DMS53 treated with DMSO at 0.1 percent for 48 hours (cell line): ENCODE measurements at regions not wholly inside any gene's neighbourhood (a gene's known extent, or its start where the extent isn't known, plus 50 kb on each side); places are given as distances from the start of the nearest gene placed in this dataset.

Source experiments
- DNase-seq: peaks from one replicate; lab custom pipeline; 2025; ENCODE audit not compliant: unreplicated experiment; lab: John Stamatoyannopoulos, UW

DNA sequence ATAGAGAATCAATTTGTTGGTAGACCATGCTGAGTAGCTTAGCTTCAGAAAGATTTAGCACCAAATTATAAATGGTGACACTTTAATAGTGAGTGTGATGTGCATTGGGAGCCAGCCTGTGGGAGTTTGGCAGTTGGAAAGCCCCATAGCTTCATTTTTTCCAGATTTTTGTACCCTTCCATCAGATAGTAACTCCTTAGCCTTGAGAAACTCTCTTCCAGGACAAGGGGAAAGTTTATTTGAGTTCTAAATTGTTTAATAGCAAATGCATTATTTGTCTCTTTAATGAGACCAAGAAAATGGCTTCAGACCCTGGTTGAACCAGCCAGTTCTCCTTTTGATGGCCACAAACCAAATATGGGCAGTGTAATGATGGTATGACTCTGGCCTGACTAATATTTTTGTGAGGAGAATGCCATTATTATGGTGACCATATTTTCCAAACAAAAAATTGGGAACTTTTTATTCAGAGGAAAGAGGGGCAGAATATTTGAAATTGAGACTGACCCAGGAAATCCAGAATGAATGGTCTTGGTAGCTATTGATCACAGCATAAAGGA lies 49.8 kb downstream of the PLCE1 start:
- DNase-seq, result no peak

DNA sequence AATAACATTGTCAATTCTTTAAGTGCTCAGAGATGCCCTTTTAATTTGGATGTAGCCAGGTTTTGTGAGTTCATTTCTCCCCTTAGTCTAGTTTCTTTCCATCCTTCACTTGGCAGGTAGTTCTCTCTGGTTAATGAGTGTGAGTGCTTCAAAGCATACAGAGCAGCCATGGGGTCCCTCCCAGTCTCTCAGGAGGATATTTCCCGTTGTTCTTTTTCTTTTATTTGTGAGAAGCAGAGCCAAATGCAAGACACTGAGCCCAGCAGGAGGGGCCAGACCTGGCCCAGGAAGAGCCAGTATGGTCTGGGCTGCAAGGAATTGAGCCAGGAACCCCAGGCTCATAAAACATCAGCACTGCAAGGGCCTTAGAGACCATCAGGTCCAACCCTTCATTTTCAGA lies 52.4 kb downstream of the PLCE1 start:
- DNase-seq, result no peak

DNA sequence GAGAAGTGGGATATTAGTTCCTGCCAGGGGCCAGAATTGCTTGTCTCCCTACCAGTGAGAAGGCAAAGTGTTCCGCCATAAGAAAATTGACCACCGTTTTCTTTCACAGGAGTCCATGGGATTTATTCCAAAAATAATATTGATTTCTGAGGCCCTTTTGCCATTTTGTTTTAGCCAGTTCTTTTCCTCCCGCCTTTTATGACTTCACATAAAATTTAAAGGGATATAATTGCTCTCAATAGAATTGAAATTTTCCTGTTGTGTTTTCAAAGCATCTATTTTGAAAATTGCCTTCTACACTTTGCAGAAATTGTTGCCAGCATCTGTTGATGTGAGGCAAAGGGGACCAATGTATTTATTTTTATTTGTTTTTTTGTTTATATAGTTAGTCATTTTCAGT lies 53.6 kb downstream of the PLCE1 start:
- no peak for DNase-seq

DNA sequence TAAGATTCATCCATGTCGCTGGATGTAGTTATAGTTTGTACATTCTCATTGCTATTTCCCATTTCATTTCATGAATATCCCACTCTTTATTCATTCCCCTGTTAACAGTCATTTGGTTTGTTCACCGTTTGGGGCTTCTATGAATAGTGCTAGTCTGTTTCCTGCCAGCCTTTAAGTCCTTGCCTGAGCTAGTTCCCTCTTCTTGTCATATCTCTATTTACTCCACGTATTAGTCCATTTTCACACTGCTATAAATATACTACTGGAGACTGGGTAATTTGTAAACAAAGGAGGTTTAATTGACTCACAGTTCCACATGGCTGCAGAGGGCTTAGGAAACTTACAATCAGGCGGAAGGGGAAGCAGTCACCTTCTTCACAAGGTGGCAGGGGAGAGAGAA lies 56.2 kb downstream of the PLCE1 start:
- no peak for DNase-seq

DNA sequence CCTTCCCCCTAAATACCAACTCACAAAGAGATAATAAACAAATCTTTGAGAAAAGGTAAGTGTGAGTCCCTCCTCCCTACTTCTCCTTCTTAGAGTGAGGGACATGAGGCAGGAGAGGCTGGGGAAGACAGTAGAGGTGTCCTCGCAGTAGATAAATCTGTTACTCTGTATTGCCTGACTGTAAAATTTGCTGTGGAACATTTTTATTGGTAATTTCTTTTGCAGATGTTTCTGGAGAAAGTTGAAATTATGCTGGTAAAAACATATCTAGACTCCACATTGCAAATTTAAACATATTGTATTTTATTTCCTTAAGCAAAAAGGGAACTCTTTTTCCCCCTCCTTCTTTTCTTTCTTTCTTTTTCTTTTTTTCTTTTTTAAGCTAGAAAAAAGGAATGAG lies 58.5 kb downstream of the PLCE1 start:
- no peak for DNase-seq

DNA sequence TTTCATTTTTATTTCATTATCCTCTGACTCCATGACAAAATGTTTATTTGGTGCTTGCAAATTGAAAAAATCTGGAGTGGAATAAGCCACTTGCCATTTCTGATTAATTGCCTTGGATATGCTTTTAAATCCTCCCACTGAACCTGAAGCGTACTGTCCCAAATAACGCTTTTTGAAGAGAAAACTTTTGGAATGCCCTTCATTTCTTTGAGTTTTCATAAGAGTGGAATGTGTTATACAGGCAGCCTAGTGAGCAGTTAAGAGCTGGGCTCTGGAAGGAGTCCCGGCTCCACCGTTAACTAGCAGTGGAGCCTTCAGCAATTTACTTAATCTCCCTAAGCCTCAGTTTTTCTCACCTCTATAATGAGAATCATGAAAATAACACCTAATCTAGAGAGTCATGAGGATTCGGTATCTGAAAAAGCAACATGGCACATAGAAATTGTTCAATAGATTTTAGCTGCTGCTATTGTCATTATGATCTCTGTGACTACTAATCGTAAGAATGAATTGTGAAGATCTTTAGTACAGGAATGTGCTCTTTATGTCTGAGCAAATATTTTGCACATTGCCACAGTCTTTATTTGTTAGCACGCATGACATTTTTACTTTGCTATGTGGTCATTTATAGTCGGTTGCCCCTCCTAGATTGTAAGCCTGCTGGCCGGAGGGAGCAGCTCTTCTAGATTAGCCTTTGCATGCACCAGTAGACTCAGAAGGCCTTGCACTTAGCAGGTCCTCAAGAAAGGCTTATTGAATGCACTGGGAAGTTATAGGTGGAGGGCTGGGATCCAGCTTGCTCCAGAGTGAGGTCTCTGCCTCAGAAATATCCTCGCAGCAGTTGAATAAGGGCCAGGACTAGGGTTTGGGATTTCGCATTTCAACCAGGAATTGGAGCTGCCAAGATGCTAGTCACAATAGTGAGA lies 59.4 kb downstream of the PLCE1 start:
- no peak for DNase-seq

DNA sequence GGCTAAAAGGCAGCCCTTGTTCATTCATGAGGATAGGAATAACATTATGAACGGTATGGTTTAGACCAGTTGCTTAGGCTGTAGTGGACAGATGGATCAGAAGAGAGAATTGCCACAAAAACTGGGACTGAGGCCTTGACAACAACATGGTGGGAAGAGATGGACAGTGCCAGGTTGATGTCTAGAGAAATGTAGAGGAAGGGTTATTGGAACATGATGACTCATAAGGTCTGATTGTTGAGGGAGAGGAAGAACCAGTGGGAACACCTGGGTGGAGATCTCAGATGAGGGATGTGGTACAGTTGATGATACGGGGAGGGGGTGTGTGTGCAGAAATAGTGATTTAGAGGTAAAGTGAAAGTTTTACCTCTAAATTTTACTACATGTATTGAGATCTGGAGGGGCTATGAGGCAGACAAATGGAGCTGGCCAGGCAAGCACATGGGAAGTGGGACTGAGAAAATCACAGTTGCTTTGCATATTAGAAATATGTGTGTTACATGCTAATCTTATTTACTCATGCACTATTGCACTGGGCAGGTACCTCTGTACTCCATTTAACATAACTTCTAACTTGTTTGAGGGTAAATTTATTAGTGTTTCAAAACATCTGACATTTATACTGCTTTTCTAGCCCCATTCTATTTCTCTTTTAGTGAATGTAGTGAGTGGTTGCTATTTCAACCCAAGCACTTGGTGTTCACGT lies 65.6 kb downstream of the PLCE1 start:
- DNase-seq, result no peak

DNA sequence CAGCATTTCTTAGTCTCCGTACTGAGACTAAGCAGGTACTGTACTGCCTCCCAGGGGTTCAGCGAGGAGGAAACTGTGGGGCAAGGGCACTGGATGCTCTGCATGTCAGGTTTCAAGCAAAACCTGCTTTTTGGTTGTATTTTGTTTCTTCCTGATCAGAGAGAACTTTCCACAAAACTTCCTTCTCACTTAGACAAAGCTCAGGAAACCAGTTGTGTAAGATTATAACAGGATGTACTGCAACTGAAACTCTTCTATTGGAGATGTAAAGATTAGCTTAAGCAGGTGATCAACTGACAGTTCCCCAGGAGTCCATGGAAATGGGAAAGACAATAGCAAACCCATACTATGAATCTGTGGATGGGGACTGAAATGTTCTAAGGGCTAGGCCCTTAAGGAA lies 67.3 kb downstream of the PLCE1 start:
- DNase-seq, result no peak

DNA sequence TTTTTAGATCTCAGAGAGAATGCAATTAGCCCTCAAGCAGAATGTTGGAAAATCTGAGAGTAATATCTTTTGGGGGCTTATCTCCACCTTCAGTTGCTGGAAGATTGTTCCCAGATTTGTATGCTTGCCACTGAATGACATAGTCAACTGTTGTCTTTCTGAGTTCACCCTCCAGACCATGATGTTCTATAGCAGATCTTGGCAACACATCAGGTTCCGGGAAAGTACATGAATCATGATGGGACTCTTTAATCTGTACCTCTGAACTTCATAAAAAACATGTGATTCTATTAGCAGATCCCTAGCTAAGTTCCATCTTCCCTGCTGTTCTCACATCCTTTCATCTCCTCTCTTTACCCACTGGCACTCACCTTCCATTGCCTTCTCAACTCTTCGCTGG lies 68.9 kb downstream of the PLCE1 start:
- DNase-seq, result no peak

DNA sequence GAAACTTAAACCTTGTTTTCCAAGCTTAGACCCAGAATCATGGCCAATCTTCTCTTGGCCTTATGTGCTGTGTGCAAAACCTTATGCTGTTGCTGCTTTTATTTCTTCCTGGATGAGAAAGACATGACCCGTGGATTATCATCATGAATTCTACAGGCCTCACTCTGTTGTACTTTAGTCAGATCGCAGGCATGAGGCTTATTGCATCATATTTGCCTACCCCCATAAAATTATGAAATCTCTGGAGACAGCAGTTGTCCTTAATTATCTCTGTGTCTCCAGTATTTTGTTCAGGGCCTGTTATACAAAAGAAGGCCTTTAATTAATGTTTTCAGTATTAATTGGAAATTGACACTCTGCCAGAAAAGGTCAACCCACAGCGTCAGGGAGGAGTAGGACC lies 71.6 kb downstream of the PLCE1 start:
- DNase-seq, result no peak

DNA sequence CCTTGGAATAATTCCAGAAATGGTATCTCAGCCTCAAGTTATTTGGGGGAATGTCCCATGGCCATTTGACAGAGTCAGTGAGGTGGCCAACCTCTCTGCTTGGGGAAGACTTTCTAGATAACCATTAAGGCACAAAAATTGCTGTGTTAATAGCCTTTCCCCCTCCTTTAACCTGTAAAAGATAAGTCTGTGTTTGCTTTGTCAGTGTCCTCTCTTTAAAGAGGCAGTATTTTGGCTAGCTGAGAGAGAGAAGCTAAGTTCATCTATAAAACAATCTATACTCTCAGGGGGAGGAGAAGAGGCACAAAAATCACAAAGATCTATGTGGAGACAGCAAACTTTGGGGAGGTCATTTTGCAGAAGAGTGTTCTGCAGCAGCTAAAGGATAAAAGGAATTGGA lies 72.1 kb downstream of the PLCE1 start:
- no peak for DNase-seq

DNA sequence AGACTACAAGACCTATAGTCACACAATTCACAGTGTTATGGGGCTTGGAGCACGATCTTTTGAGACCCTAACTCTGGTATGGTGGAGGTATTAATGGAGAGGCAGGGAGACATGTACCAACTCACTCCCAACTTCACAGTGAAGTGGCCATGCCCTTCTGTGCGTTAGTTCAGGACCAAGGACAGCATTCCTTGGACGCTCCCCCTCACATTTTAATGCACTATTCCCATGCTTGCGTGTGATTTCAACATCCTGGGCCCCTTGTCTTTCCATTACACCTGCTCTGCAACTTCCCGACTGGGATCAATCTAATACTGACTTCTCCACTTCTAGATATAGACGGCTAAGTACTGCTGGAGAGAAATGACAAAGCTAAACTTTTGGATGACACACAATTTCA lies 72.7 kb downstream of the PLCE1 start:
- DNase-seq, result no peak

DNA sequence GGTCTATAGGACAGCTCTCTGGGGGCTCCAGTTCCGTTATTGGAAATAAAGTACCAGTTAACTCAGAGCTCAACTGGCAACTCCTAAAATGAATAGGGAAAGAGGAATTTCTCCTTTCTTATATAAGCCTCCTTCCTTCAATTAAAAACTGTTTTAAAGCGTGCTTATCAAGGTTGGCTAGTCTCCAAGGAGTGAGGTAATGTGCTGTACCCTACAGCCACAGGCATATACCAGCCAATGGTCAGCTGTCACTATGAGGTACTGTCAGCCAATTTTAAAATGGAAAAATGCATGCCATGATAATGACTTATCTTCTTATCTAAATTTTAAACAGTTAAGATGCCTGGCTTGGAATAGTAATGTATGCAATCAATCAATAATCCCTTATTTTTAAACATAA lies 76.2 kb downstream of the PLCE1 start:
- DNase-seq, result no peak

DNA sequence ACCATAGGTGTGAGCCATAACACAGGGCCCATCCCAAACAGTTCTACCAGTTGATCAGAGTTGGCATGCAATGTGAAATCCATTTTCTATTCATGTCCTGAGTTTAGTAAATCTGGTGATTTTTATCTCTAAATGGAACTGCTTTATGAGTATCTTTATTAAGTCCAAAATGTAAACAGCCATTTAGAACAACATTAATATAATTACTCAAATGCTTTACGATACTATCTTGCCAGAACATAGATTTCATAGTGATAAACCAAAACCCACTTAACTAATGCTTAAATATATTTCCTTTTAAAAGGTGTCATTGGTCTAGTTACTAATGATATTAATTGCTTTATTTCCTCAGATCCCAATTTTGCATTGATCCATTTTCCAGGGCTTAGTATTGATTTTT lies 80.7 kb downstream of the PLCE1 start:
- DNase-seq, result no peak

DNA sequence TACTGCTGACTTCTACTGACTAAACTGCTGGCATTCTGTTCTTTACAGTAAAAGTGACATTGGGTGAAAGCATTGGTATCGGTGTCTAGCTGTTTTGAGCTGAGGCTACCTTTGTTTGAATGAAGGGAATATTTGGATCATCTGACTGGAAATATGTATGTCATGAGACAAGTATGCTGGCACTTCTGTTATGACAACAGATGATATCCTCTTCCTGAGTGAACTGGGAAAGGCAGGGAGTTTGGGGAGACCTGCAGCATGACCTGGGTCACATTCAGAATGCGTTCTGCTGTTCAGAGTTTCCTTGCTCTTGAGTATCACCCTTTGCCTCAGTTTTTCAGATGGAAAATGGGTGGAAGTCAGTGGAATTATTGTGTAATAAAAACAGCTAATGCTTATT lies 81.8 kb downstream of the PLCE1 start:
- DNase-seq, result no peak

DNA sequence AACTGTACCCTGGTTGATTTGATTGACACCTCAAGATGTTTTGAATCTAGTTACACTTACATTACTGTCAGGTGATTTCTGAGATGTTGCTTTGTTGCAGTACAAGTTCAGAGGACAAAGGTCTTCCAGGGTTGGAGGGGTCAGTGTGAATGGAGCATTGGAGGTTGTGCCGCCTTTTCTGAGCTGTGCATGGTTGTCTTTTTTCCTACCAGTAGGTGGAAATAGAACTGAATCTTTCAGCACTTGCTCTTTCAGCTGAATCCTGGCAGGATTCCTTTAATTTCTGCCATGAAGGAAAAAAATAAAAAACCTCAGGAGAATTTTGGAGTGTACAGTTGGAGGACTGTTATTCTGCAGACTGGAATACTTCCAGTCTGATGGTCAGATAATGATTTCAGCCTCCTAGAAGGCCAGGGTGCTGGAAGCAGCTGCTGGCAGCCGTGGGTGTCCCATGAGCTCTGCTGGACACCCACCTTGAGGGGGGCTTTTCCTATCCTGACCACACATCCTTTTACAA lies 82.7 kb downstream of the PLCE1 start:
- DNase-seq, result no peak

DNA sequence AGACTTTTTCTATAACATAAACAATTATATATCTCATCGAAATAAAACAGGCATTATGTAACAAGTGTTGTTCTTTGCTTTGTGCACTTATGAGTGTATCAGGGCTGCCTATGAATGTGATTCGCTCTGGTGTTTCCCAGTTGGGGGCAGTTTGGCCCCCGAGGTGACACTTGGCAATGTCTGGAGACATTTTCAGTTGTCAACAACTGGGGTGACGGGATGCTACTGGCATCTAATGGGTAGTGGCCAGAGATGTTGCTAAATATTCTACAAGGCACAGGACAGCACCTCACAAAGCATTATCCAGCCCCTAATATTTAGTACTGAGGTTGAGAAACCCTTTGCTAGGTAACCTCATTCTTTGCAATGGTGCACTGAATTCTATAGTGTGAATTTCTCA lies 83.3 kb downstream of the PLCE1 start:
- DNase-seq, result no peak

DNA sequence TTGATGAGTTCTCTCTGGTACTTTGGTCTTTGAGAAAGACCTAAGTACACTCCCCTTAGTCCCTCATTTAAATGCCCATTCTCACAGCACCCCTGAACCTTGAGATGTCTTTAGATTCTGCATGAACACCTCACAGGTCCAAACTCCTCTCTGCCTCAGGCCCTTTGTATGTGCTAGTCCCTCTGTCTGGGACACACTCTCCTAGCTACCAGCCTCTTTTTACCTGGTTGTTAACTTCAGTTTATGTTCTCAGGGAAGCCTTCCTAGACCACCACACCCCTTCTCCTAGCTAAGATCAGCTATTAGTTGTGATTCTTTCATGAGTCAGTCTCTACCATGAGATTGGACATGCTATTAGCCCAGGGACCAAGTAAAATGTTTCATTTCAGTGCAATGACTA lies 86.4 kb downstream of the PLCE1 start:
- DNase-seq, result no peak

DNA sequence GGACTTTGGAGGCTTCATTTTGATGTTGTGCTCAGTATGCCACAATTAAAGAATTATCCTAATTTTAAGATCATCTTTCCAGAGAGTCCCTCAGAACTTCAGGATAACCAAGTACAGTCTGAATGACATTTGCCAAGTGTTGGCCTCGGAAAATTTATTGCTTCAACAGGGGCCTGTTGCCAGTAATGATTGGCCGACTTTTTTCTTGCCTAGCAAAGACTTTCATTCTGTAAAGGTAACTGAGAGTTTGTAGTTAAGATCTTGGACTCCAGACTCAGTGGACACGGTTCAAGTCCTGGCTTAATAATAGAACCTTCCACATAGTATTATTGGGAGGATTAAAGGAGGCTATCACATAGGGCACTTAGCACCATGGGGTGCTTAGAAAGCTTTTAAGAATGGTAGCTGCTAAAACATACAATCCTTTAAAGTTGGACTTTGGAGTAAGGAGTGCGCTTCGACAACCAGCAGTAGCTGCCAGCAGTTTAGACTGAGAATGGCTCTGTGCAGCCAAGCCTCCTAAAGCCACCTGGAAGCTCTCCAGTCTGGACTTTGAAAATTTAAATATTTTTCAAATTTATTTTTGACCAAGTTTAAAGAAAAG lies 90.0 kb downstream of the PLCE1 start:
- no peak for DNase-seq

DNA sequence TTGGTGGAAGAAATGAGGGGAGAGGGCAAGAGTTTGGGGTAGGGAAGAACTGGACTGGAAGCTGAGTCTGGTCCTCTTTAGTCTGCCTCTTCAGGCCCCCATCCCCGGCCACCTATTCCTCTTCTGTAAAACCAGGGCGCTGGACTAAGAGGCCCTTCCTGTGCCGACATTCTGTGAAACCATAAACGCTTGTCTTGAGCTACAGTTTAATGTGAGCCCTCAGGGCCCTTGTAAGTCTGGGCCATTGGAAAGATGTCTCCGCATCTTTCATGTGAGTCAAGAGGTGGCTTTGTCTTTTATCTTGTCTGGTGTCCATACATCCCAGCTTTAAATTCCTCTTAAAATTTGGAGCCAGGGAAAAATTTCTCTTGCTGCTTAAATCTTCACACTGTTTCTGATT lies 90.6 kb downstream of the PLCE1 start:
- DNase-seq, result no peak

DNA sequence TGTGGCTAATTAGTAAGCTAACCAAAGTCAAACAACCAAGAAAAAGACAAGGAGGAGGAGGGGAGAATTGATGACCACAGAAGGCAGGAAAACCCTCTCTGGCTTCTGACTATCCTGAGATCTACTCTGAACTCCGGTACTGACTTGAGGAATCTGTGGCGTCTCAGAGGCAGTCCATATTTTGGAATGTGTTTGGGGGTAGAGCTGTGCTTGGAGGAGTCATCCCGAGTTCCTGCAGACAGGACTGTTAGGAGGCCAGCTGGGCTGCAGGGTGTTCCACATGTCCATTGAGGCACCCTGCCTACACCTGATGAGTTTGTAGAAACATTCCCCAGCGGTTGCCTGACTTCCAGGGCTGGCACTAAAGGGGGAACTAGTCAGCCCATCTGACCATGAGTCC lies 91.6 kb downstream of the PLCE1 start:
- DNase-seq, result no peak
